CD14-positive monocyte (primary cell): ENCODE measurements at regions not wholly inside any gene's neighbourhood (a gene's known extent, or its start where the extent isn't known, plus 50 kb on each side); places are given as distances from the start of the nearest gene placed in this dataset.

Experiments
- DNase-seq, 3 donors: peaks; one replicate each; pipeline ENCODE4 v3.0.0-alpha.2; 2011 to 2022
- H2AFZ ChIP-seq: 2 replicates; pipeline ENCODE4 v1.6.0; 2012; ENCODE audit warnings: mild to moderate bottlenecking, low read depth, low read length, inconsistent platforms; ENCODE audit not compliant: insufficient read depth, poor library complexity, severe bottlenecking
- H3K27ac ChIP-seq, 2 donors: 1 replicate in 1 of 2; 2 replicates in 1 of 2; pipeline ENCODE4 v1.5.1; 2012 to 2013; ENCODE audit warnings: low read length in 2 of 2, control low read depth in 1 of 2, inconsistent platforms in 1 of 2, low read depth in 1 of 2, mild to moderate bottlenecking in 1 of 2
- H3K27me3 ChIP-seq, 2 donors: one replicate each; pipeline versions ENCODE4 v1.6.0 to v1.6.1; 2011 to 2013; ENCODE audit warnings: low read length in 2 of 2; ENCODE audit not compliant: control insufficient read depth in 2 of 2, insufficient read depth in 2 of 2
- H3K36me3 ChIP-seq, 2 donors: replicated peaks in 1 of 2; 1 replicate in 1 of 2; 2 replicates in 1 of 2; pipeline versions ENCODE4 v1.5.1 to v1.6.1; 2012 to 2013; ENCODE audit warnings: low read length in 2 of 2, control low read depth in 1 of 2, inconsistent platforms in 1 of 2, mild to moderate bottlenecking in 1 of 2; ENCODE audit not compliant: insufficient read depth in 2 of 2, control insufficient read depth in 1 of 2
- H3K4me1 ChIP-seq, 2 donors: 1 replicate in 1 of 2; 2 replicates in 1 of 2; pipeline versions ENCODE4 v1.5.1 to v1.6.1; 2012 to 2013; ENCODE audit warnings: low read length in 2 of 2, control low read depth in 1 of 2, inconsistent platforms in 1 of 2, mild to moderate bottlenecking in 1 of 2, moderate library complexity in 1 of 2; ENCODE audit not compliant: insufficient read depth in 2 of 2, control insufficient read depth in 1 of 2
- H3K4me2 ChIP-seq: replicated peaks from 2 replicates; pipeline ENCODE3; 2012; ENCODE audit warnings: low read length, moderate library complexity, mild to moderate bottlenecking; ENCODE audit not compliant: poor library complexity, severe bottlenecking; ENCODE audit errors: extremely low read depth
- H3K4me3 ChIP-seq, 3 experiments: fragments of 200-600 bp in 1 of 3; sonication (generic) in 1 of 3; replicated peaks in 1 of 3; 1 replicate in 2 of 3; 2 replicates in 1 of 3; pipeline ENCODE4 v1.5.1; 2011 to 2013; ENCODE audit warnings: low read length in 3 of 3, mild to moderate bottlenecking in 3 of 3, control low read depth in 2 of 3, low read depth in 2 of 3, inconsistent platforms in 1 of 3, moderate library complexity in 1 of 3
- H3K79me2 ChIP-seq: 2 replicates; pipeline ENCODE4 v1.6.0; 2012; ENCODE audit warnings: mild to moderate bottlenecking, control low read depth, inconsistent platforms, low read length, moderate library complexity; ENCODE audit not compliant: insufficient read depth
- H3K9ac ChIP-seq: 2 replicates; pipeline ENCODE4 v1.6.0; 2017; ENCODE audit warnings: low read length, mild to moderate bottlenecking; ENCODE audit not compliant: insufficient read depth, poor library complexity, severe bottlenecking
- H3K9me3 ChIP-seq, 2 donors: replicated peaks in 1 of 2; 1 replicate in 1 of 2; 2 replicates in 1 of 2; pipeline versions ENCODE4 v1.5.1 to v1.6.1; 2012 to 2013; ENCODE audit warnings: low read length in 2 of 2, control low read depth in 1 of 2; ENCODE audit not compliant: control insufficient read depth in 1 of 2, insufficient read depth in 1 of 2
- H4K20me1 ChIP-seq: 2 replicates; pipeline ENCODE4 v1.6.0; 2012; ENCODE audit warnings: mild to moderate bottlenecking, low read length, control low read depth, moderate library complexity; ENCODE audit not compliant: insufficient read depth
- H3K27ac Mint-ChIP-seq, 7 donors: one replicate each; pipeline ENCODE4 v1.8.0; 2020; ENCODE audit warnings: mild to moderate bottlenecking in 7 of 7, mixed read lengths in 7 of 7, moderate library complexity in 6 of 7, inconsistent platforms in 2 of 7
- H3K27me3 Mint-ChIP-seq, 3 donors: one replicate each; pipeline ENCODE4 v1.8.0; 2021 to 2022; ENCODE audit warnings: low read depth in 3 of 3, mild to moderate bottlenecking in 3 of 3, mixed read lengths in 3 of 3, moderate library complexity in 3 of 3, inconsistent platforms in 1 of 3
- H3K36me3 Mint-ChIP-seq, 2 donors: one replicate each; pipeline ENCODE4 v1.8.0; 2020; ENCODE audit warnings: mixed read lengths in 2 of 2, inconsistent platforms in 1 of 2, mild to moderate bottlenecking in 1 of 2
- H3K4me1 Mint-ChIP-seq: one replicate; pipeline ENCODE4 v1.8.0; 2020; ENCODE audit warnings: mild to moderate bottlenecking, mixed read lengths
- H3K4me3 Mint-ChIP-seq, 2 donors: one replicate each; pipeline ENCODE4 v1.8.0; 2020; ENCODE audit warnings: mild to moderate bottlenecking in 2 of 2, mixed read lengths in 2 of 2, moderate library complexity in 1 of 2
- H3K9me3 Mint-ChIP-seq, 7 donors: one replicate each; pipeline ENCODE4 v1.8.0; 2020 to 2022; ENCODE audit warnings: mixed read lengths in 7 of 7, mild to moderate bottlenecking in 6 of 7, moderate library complexity in 6 of 7, inconsistent platforms in 2 of 7
- WGBS: methylation state at CpG from one replicate; pipeline ENCODE4 v1.1.5; 2013; ENCODE audit warnings: missing lambda C conversion rate; ENCODE audit not compliant: insufficient coverage; 5-methylcytosine and 5-hydroxymethylcytosine counted together
- intact Hi-C, 2 donors: fragments of 100-400 bp; cut with micrococcal nuclease; formaldehyde crosslinking; loops; one replicate each; pipeline versions ENCODE4 v1.15.0 to v1.15.1; 2023
- TF ChIP-seq, protein P1 (sequence below): fragments of 200-600 bp; IDR thresholded peaks from one replicate; pipeline ENCODE4 v1.8.0; 2022; ENCODE audit warnings: antibody characterized with exemption, mild to moderate bottlenecking

GRCh38 chr6:97705568-97705967 lies 422.6 kb upstream of the MMS22L start:
- Histone ChIP-seq H2AFZ (no peak overlapping the region), H3K36me3 (no peaks in the 10 kb centered on the region), H3K4me3 (no peak overlapping the region), H4K20me1 (no peaks in the 10 kb centered on the region), H3K27ac (no peak overlapping the region), H3K9me3 (no peaks in the 10 kb centered on the region), H3K27me3 (no peaks in the 10 kb centered on the region), H3K4me1 (no peaks in the 10 kb centered on the region), H3K79me2 (no peaks in the 10 kb centered on the region), H3K4me2 (no peak overlapping the region), H3K9ac (no peak overlapping the region)
- Mint-ChIP-seq H3K36me3 (no peaks in the 10 kb centered on the region), H3K27ac (no peak overlapping the region), H3K27me3 (no peaks in the 10 kb centered on the region), H3K9me3 (no peaks in the 10 kb centered on the region), H3K4me1 (no peaks in the 10 kb centered on the region), H3K4me3 (no peak overlapping the region)
- DNase-seq: no peak
- TF ChIP-seq, protein P1, sequence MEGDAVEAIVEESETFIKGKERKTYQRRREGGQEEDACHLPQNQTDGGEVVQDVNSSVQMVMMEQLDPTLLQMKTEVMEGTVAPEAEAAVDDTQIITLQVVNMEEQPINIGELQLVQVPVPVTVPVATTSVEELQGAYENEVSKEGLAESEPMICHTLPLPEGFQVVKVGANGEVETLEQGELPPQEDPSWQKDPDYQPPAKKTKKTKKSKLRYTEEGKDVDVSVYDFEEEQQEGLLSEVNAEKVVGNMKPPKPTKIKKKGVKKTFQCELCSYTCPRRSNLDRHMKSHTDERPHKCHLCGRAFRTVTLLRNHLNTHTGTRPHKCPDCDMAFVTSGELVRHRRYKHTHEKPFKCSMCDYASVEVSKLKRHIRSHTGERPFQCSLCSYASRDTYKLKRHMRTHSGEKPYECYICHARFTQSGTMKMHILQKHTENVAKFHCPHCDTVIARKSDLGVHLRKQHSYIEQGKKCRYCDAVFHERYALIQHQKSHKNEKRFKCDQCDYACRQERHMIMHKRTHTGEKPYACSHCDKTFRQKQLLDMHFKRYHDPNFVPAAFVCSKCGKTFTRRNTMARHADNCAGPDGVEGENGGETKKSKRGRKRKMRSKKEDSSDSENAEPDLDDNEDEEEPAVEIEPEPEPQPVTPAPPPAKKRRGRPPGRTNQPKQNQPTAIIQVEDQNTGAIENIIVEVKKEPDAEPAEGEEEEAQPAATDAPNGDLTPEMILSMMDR: no peak
- intact Hi-C loops: no loop called here
- 21% methylated on average over 2 of the region's 2 CpGs for WGBS

GRCh38 chr6:97712751-97713150 lies 429.7 kb upstream of the MMS22L start:
- H3K4me2 ChIP-seq: no peak overlapping the region
- Mint-ChIP-seq H3K36me3 (no peaks in the 10 kb centered on the region), H3K27me3 (no peaks in the 10 kb centered on the region), H3K4me3 (no peak overlapping the region), H3K27ac (no peak overlapping the region), H3K9me3 (no peaks in the 10 kb centered on the region), H3K4me1 (no peaks in the 10 kb centered on the region)
- DNase-seq: no peak
- H3K4me1 ChIP-seq: no peaks in the 10 kb centered on the region
- intact Hi-C loops: no loop called here
- H3K27ac ChIP-seq: no peak overlapping the region
- no peaks in the 10 kb centered on the region for H3K27me3 ChIP-seq
- 88% methylated on average over 1 of the region's 4 CpGs for WGBS
- no peaks in the 10 kb centered on the region for H3K9me3 ChIP-seq
- H3K4me3 ChIP-seq: no peak overlapping the region
- TF ChIP-seq, protein P1: no peak
- H3K9ac ChIP-seq: no peak overlapping the region
- no peaks in the 10 kb centered on the region for H3K79me2 ChIP-seq
- H3K36me3 ChIP-seq: no peaks in the 10 kb centered on the region
- H2AFZ ChIP-seq: no peak overlapping the region
- no peaks in the 10 kb centered on the region for H4K20me1 ChIP-seq
